GM12872 (cell line): ENCODE measurements at regions not wholly inside any gene's neighbourhood (a gene's known extent, or its start where the extent isn't known, plus 50 kb on each side); places are given as distances from the start of the nearest gene placed in this dataset.

Experiments
- CTCF ChIP-seq: IDR thresholded peaks from 3 replicates; pipeline ENCODE4 v1.5.1; 2011; ENCODE audit warnings: low read depth, mild to moderate bottlenecking, low read length, moderate library complexity; ENCODE audit not compliant: insufficient read depth

GRCh38 chr2:180706694-180707093 lies 273.7 kb upstream of the UBE2E3 start:
- no peak for TF ChIP-seq CTCF

- no peak for TF ChIP-seq CTCF
These were observed 274.9 kb upstream of the UBE2E3 start for GRCh38 chr2:180705551-180705950.

GRCh38 chr2:180705122-180705521 lies 275.3 kb upstream of the UBE2E3 start:
- TF ChIP-seq CTCF, result no peak

GRCh38 chr2:180699657-180700361 lies 280.6 kb upstream of the UBE2E3 start:
- no peak for TF ChIP-seq CTCF

GRCh38 chr2:180698668-180699067 lies 281.7 kb upstream of the UBE2E3 start:
- no peak for TF ChIP-seq CTCF

GRCh38 chr2:180695586-180696401 lies 284.6 kb upstream of the UBE2E3 start:
- TF ChIP-seq CTCF, result no peak

- TF ChIP-seq CTCF, result no peak
These were observed 285.7 kb upstream of the UBE2E3 start for GRCh38 chr2:180694445-180695421.
